ENCODE measurements at regions not wholly inside any gene's neighbourhood (a gene's known extent, or its start where the extent isn't known, plus 50 kb on each side); places are given as distances from the start of the nearest gene placed in this dataset.

GRCh38 chr22:48105259-48105658, 1342.8 kb downstream of the TBC1D22A start:
- Histone ChIP-seq H3K36me3 (no peaks in the 10 kb centered on the region), H3K27me3 (peaks cover 0 to 7% of the 10 kb centered on the region in 2 donors), H3K9me3 (peaks cover 0 to 15% (median 0%) of the 10 kb centered on the region in 4 donors), H3K4me3 (no peak overlapping the region), H3K27ac (no peak overlapping the region), H3K4me1 (no peaks in the 10 kb centered on the region)
- TF ChIP-seq EP300 (IDR thresholded peaks at IDR 0.05) (no peak), POLR2A (IDR thresholded peaks at IDR 0.05) (no peak)
- TF ChIP-seq, protein P1, sequence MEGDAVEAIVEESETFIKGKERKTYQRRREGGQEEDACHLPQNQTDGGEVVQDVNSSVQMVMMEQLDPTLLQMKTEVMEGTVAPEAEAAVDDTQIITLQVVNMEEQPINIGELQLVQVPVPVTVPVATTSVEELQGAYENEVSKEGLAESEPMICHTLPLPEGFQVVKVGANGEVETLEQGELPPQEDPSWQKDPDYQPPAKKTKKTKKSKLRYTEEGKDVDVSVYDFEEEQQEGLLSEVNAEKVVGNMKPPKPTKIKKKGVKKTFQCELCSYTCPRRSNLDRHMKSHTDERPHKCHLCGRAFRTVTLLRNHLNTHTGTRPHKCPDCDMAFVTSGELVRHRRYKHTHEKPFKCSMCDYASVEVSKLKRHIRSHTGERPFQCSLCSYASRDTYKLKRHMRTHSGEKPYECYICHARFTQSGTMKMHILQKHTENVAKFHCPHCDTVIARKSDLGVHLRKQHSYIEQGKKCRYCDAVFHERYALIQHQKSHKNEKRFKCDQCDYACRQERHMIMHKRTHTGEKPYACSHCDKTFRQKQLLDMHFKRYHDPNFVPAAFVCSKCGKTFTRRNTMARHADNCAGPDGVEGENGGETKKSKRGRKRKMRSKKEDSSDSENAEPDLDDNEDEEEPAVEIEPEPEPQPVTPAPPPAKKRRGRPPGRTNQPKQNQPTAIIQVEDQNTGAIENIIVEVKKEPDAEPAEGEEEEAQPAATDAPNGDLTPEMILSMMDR (IDR thresholded peaks at IDR 0.05), result no peak
- no peak for DNase-seq (ENCODE audit: low spot score in 2 of 2)
- 64 to 71% methylated on average over 9 of the region's 9 CpGs for WGBS, 2 donors

DNA sequence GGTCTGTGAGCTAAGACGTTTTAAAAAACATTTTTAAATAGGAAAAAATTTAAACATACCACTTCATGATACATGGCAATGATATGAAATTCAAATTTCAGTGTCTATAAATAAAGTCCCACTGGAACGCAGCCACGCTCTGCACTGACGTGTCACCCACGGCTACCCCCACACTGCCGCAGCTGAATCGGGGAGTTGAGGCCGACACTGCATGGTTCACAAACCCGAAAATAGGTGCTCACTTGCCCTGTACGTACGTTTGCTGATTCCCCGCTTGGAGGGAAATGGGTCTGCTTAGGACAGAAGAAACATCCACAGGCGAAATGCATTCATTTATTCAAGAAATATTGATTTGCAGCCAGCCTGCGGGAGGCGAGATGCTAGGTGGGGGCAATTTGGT, 1342.3 kb downstream of the TBC1D22A start:
- WGBS, 2 donors, result 77 to 80% methylated on average over 15 of the region's 15 CpGs
- Histone ChIP-seq H3K9me3 (peaks cover 0 to 15% (median 0%) of the 10 kb centered on the region in 4 donors), H3K27ac (no peak overlapping the region), H3K4me3 (no peak overlapping the region), H3K36me3 (no peaks in the 10 kb centered on the region), H3K4me1 (no peaks in the 10 kb centered on the region), H3K27me3 (peaks cover 0 to 7% of the 10 kb centered on the region in 2 donors)
- DNase-seq (ENCODE audit: low spot score in 2 of 2), result no peak
- TF ChIP-seq POLR2A (IDR thresholded peaks at IDR 0.05) (no peak), EP300 (IDR thresholded peaks at IDR 0.05) (no peak)
- TF ChIP-seq, protein P1 (IDR thresholded peaks at IDR 0.05), result no peak

DNA sequence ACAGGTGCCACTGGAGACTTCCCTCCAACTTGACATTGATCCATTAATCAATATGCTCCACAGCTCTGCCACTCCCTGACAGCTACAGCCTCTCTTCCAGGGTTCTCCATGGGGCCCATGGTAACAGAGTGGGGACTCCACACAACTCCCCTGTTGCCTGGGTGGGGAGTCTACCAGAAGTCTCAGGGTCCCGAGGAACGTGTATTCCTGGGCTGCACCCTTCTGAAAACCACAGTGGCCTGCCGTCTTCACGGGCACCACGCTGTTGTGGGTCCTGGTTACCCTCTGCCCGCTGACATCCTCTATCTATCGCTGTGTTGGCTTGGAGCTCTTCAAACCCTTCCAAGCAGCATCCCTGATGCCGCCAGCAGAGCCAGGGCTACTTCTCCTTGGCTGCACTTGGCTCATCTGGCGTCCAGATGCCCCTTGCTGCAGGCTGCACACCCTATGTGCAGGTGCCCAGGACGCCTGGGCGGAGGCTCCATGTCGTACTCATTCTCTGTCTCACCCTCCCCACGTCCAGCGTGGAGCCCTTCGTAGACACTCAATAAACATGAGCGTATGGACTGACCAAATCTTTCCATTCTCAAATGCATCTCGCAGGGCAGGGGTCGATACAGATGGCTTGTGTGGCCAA, 1341.8 kb downstream of the TBC1D22A start:
- peaks cover 0 to 11% (median 0%) of the 10 kb centered on the region in 4 donors for H3K9me3 ChIP-seq
- no peaks in the 10 kb centered on the region for H3K36me3 ChIP-seq
- H3K27me3 ChIP-seq, result peaks cover 0 to 7% of the 10 kb centered on the region in 2 donors
- DNase-seq (ENCODE audit: low spot score in 2 of 2), result no peak
- WGBS, 2 donors, result 89 to 90% methylated on average over 18 of the region's 18 CpGs
- H3K4me3 ChIP-seq, result no peak overlapping the region
- TF ChIP-seq EP300 (IDR thresholded peaks at IDR 0.05) (no peak), POLR2A (IDR thresholded peaks at IDR 0.05) (no peak)
- TF ChIP-seq, protein P1 (IDR thresholded peaks at IDR 0.05), result no peak
- H3K4me1 ChIP-seq, result no peaks in the 10 kb centered on the region
- H3K27ac ChIP-seq, result no peak overlapping the region

DNA sequence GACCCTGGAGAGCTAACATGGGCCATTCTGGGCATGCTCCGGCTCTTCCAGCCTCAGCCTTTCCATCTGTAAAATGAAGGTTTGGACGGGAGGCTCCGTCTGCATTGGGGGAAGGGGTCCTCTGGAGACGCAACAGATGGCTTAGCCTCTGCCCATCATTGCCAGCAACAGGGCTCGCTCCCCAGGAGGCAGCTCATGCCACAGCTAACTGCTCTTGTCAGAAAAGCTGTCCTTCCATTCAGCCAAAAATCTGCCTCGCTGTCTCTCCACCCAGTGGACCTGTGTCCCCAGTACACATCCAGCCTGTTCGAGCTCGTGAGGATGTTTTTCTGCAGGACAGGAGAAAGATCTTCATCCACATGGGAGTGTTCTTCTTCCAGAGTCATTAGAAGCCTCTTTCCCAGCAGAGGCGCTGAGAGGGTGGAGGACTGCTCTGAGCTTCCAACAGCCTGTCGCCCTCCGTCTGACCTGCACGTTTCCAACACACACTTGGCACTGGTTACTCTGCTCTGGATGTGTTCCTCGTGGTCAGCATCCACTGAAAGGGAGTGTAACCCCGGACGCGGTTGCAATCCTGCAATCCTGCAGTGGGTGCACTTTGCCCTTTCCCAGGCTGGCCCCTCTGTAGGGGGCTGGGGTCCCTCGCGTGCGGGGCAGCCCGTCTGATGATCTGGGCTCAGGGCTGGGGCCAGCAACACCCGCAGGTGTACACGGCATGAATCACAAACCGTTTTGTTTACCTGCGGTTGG, 1340.9 kb downstream of the TBC1D22A start:
- TF ChIP-seq, protein P1 (IDR thresholded peaks at IDR 0.05), result no peak
- TF ChIP-seq POLR2A (IDR thresholded peaks at IDR 0.05) (no peak), EP300 (IDR thresholded peaks at IDR 0.05) (no peak)
- H3K27me3 ChIP-seq, result peaks cover 0 to 7% of the 10 kb centered on the region in 2 donors
- no peak overlapping the region for H3K4me3 ChIP-seq
- 52 to 59% methylated on average over 22 to 24 of the region's 24 CpGs for WGBS, 2 donors
- peaks cover 0 to 2% (median 0%) of the 10 kb centered on the region in 4 donors for H3K9me3 ChIP-seq
- H3K36me3 ChIP-seq, result no peaks in the 10 kb centered on the region
- no peak for DNase-seq (ENCODE audit: low spot score in 2 of 2)
- H3K4me1 ChIP-seq, result no peaks in the 10 kb centered on the region
- H3K27ac ChIP-seq, result no peak overlapping the region

GRCh38 chr22:48102581-48102980, 1340.1 kb downstream of the TBC1D22A start:
- no peak for DNase-seq (ENCODE audit: low spot score in 2 of 2)
- Histone ChIP-seq H3K27me3 (peaks cover 0 to 7% of the 10 kb centered on the region in 2 donors), H3K27ac (no peak overlapping the region)

More at GRCh38 chr22:48102581-48102980, 1340.1 kb downstream of the TBC1D22A start:
- Histone ChIP-seq H3K4me1 (no peaks in the 10 kb centered on the region), H3K36me3 (no peaks in the 10 kb centered on the region), H3K4me3 (no peak overlapping the region), H3K9me3 (no peaks in the 10 kb centered on the region)
- TF ChIP-seq, protein P1 (IDR thresholded peaks at IDR 0.05), result no peak
- TF ChIP-seq POLR2A (IDR thresholded peaks at IDR 0.05) (no peak), EP300 (IDR thresholded peaks at IDR 0.05) (no peak)
- 86 to 89% methylated on average over 5 of the region's 5 CpGs for WGBS, 2 donors

Measured in tibial nerve (tissue), 4 donors.